ENCODE measurements at regions not wholly inside any gene's neighbourhood (a gene's known extent, or its start where the extent isn't known, plus 50 kb on each side); places are given as distances from the start of the nearest gene placed in this dataset.

DNA sequence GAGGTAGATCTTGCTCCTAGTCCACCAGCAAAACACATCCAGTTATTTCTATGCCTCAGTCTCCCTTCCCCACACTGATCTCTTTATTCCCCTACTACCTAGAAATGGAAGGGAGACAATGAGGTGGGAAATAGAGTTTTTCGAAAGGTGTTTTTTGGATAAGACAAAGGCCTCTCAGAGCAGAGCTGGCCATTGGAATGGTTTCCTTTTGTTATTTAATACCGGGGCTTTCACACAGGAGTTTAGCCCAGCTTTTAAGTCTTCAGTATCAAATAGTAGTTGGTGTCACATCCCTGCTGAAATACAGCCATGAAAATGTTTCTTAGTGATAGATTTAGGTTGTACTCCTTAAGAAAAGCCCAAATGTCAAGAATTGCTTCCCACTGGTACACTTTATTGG, 65.4 kb upstream of the B3GAT1 start:
- H3K4me3 Mint-ChIP-seq = no peak overlapping the region
- no peaks in the 10 kb centered on the region for H3K9me3 Mint-ChIP-seq
- no peak for DNase-seq (ENCODE audit: low spot score)
- no peaks in the 10 kb centered on the region for H3K36me3 Mint-ChIP-seq (ENCODE audit: low read depth)
- H3K4me1 Mint-ChIP-seq (ENCODE audit: low read depth) = no peaks in the 10 kb centered on the region
- no peak overlapping the region for H3K27ac Mint-ChIP-seq
- H3K27me3 Mint-ChIP-seq (ENCODE audit: low read depth) = peaks cover 4% of the 10 kb centered on the region

DNA sequence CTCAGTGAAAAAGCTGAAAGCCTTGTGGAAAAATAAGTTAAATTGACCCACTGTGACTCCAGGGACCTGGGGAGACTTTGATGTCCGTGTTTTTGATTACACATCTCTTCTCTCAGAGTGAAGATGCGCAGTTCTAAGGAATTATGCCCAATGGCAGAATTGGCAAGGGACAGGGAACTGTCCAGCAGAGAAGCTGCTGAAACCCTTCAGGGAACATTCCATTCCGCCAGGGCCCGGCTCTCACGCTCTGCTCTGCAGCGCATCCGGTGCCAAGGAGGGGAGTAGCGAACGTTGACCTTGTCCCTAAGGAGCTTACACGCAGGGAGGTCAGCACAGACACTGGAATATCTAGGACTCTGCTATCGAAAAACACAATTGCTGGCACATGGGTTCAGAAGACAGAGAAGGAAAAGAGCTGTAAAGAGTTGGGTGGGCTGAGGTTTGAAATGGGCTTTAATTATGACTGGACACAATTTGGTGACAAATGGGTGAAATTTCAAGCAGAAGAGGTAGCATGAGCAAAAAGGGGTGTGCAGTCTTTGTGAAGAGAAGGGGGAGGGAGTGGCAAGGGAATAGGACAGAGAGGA, 64.5 kb upstream of the B3GAT1 start:
- H3K27ac Mint-ChIP-seq = no peak overlapping the region
- H3K36me3 Mint-ChIP-seq (ENCODE audit: low read depth) = no peaks in the 10 kb centered on the region
- H3K4me1 Mint-ChIP-seq (ENCODE audit: low read depth) = no peaks in the 10 kb centered on the region
- no peak for DNase-seq (ENCODE audit: low spot score)
- H3K27me3 Mint-ChIP-seq (ENCODE audit: low read depth) = peaks cover 5% of the 10 kb centered on the region
- no peak overlapping the region for H3K4me3 Mint-ChIP-seq
- no peaks in the 10 kb centered on the region for H3K9me3 Mint-ChIP-seq

DNA sequence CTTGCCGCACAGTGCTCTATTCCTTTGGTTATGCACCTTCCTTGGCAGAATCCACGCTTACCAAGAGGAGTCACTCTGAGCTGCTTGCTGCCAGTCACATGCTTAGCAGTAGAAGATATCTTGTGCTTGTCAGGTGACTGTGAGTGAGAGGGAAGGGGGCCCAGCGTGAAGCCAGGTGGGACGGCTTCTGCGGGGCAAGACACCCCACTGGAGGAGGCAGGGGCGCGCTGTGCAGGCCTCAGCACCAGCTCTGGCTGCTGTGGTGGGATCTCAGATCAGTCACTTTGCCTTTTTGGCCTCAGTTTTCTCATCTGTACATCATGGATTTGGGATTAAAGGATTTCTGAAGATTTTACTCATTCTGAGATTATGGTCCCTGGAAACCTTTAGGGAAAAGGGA, 63.9 kb upstream of the B3GAT1 start:
- Mint-ChIP-seq H3K36me3 (ENCODE audit: low read depth) (no peaks in the 10 kb centered on the region), H3K4me1 (ENCODE audit: low read depth) (no peaks in the 10 kb centered on the region), H3K27me3 (ENCODE audit: low read depth) (peaks cover 11% of the 10 kb centered on the region), H3K4me3 (no peak overlapping the region), H3K27ac (no peak overlapping the region), H3K9me3 (no peaks in the 10 kb centered on the region)
- no peak for DNase-seq (ENCODE audit: low spot score)

DNA sequence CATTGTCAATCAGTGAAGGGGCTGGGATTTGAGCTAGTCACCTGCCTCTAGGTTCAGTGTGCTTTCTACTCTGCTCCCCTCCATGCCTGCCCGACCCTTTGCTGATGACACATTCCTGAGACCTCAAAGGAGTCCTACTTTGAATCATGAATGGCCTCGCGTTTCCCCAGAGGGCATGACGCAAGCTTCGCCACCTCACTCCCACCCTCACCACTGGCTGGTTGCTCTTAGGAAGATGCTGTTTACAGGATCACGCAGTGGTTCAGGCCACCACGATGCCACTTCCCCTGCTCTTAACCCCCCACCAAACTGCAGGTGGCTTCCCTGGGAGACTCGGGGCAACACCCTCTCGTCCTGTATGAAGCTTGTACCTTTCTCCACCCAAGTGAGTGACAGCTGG, 62.9 kb upstream of the B3GAT1 start:
- no peaks in the 10 kb centered on the region for H3K4me1 Mint-ChIP-seq (ENCODE audit: low read depth)
- DNase-seq (ENCODE audit: low spot score) = no peak
- H3K4me3 Mint-ChIP-seq = no peak overlapping the region
- H3K27ac Mint-ChIP-seq = no peak overlapping the region
- H3K36me3 Mint-ChIP-seq (ENCODE audit: low read depth) = no peaks in the 10 kb centered on the region
- no peaks in the 10 kb centered on the region for H3K9me3 Mint-ChIP-seq
- peaks cover 14% of the 10 kb centered on the region for H3K27me3 Mint-ChIP-seq (ENCODE audit: low read depth)

DNA sequence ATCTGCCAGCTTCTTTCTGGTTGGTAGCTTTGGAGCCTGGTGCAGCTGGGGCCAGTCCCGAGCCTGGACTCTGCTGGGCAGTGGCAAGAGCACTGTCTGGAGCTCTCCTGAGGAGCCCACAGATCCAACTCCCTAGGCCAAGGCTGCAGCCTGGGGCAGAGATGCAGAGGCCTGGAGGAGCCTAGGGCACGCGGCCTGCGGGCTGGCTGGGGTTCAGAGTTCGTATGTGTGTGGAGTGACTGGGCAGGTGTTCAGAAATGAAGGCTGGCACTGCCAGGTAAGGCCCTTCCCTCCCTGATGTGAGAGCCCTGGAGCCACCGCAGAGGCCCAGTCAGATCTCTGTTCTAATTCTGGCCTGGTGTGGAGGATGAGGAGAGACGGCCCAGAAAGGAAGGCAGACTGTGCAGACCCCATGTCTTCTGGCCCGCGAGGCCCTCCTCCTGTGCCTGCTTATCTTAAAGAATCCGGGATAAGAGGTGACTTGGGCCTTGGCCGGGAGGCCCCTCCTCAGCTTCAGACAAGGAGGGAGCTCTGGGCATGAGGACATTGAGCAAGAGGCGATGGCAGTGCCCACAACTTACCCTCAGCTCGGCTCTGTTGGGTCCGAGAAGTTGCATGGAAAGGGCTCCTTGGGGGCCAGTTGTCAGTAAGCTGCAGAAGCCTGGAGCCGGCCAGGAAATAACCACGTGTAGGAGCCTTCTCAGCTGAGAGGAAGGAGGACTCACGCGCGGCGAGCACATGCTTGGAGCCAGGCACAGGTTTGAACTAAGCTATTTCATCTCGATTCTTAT, 62.2 kb upstream of the B3GAT1 start:
- Mint-ChIP-seq H3K27me3 (ENCODE audit: low read depth) (peaks cover 14% of the 10 kb centered on the region), H3K9me3 (no peaks in the 10 kb centered on the region), H3K4me1 (ENCODE audit: low read depth) (no peaks in the 10 kb centered on the region), H3K36me3 (ENCODE audit: low read depth) (no peaks in the 10 kb centered on the region), H3K4me3 (no peak overlapping the region), H3K27ac (no peak overlapping the region)
- no peak for DNase-seq (ENCODE audit: low spot score)

DNA sequence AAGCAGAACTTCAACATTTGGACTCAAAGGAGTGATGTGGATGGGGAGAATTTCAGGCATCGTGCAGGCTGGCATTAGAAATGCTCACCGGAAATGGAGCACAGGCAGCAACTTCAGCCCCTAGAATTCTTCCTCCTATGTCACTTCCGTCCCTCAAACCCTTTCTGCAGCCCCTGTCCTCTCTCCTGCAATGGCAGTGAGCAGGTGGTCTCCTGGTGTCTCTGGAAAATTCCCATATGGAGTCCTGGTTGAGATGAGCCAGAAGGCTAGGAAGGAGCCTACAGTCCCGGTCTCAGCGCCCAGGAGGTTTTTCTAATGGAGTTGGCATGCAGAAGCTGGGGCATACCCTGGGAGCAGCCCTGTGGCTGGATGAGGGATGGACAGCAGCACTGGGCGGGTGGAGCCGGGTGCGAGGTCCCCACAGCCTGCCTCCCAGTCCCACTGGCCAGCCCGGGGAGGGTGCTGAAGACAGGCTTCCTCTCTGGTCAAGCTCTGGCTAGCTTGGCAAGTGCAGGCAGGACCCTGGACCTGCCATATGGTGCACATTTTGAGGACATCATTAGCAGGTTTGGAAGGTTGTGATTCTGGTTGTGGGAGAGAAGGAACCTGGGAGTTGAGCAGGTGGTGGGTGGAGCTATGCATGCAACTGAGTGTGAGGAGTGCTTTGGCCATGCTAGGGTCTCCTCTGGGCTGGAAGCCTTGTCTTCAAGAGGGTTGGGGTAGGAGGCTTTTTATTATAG, 59.8 kb upstream of the B3GAT1 start:
- H3K9me3 Mint-ChIP-seq = no peaks in the 10 kb centered on the region
- H3K36me3 Mint-ChIP-seq (ENCODE audit: low read depth) = no peaks in the 10 kb centered on the region
- H3K27me3 Mint-ChIP-seq (ENCODE audit: low read depth) = peaks cover 18% of the 10 kb centered on the region
- no peak for DNase-seq (ENCODE audit: low spot score)
- H3K4me3 Mint-ChIP-seq = no peak overlapping the region
- no peaks in the 10 kb centered on the region for H3K4me1 Mint-ChIP-seq (ENCODE audit: low read depth)
- H3K27ac Mint-ChIP-seq = no peak overlapping the region

DNA sequence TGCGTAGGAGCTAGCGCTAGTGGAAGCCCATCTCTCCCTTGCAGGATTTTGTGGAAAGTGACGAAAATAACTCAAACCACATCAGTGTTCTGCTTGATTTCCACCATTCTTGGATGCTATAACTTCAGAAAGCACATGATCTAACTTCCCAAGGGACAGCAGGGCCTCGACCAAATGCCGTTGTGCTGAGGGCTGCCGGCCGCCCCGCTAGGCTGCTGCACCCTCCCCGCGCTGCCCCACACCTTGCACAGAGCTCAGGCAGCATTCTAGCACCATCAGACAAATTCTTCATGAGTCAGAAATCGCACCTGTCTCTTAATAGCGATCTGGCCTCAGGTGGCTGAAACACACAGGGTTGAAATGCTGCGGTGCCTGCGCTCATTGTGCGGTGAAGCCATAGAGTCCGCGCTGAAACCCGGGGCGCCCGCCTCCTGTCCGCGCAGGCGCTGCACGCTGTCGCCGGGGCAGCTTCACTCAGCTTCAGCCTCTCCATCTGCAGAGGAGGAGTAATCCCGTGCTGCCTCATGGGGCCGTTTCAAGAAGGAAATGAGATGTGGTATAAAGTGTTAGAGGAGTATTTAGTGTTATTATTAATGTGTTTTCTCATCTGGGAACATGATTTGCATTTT, 59.2 kb upstream of the B3GAT1 start:
- no peak for DNase-seq (ENCODE audit: low spot score)
- H3K36me3 Mint-ChIP-seq (ENCODE audit: low read depth) = no peaks in the 10 kb centered on the region
- no peaks in the 10 kb centered on the region for H3K9me3 Mint-ChIP-seq
- H3K27ac Mint-ChIP-seq = no peak overlapping the region
- no peak overlapping the region for H3K4me3 Mint-ChIP-seq
- H3K27me3 Mint-ChIP-seq (ENCODE audit: low read depth) = peaks cover 14% of the 10 kb centered on the region
- H3K4me1 Mint-ChIP-seq (ENCODE audit: low read depth) = no peaks in the 10 kb centered on the region

DNA sequence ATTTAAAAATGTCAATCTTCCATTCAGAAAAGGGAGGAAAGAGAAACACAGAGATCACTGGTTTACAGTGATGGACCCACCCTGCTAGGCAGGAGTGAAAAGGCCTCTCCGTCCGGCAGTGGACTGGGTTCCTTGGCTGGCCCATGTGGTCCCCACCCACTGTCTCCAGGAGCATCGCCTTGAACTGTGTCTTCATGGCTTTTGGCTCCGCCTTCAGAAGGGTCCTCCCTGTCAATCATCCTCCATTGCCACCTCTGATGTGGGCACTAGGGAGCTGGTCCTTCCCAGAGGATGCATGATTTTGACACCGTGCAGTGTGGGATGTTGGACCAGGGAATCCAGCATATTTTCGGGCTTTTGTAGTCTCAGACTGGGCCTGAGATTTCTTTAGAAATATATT, 58.2 kb upstream of the B3GAT1 start:
- Mint-ChIP-seq H3K4me3 (no peak overlapping the region), H3K27me3 (ENCODE audit: low read depth) (peaks cover 15% of the 10 kb centered on the region), H3K4me1 (ENCODE audit: low read depth) (no peaks in the 10 kb centered on the region), H3K27ac (no peak overlapping the region), H3K36me3 (ENCODE audit: low read depth) (no peaks in the 10 kb centered on the region), H3K9me3 (no peaks in the 10 kb centered on the region)
- DNase-seq (ENCODE audit: low spot score) = no peak

DNA sequence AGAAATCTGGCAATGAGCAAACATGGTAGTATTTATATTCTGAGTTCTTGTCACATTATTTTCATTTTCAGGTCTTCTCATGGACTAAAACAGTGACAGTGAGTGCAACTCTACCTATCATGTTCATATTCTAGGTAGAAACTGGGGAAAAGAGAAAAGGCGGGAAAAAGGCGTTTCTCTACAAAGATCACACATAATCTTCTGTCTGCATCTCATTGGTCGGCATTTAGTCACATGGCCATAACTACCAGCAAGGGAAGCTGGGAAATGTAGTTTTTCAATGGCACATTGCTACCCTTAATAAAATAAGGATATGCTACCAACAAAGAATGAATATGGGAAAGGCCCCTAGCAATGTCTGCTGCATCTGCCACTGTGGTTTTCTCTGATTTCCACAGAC, 57.6 kb upstream of the B3GAT1 start:
- Mint-ChIP-seq H3K36me3 (ENCODE audit: low read depth) (no peaks in the 10 kb centered on the region), H3K4me1 (ENCODE audit: low read depth) (no peaks in the 10 kb centered on the region), H3K27me3 (ENCODE audit: low read depth) (peaks cover 20% of the 10 kb centered on the region), H3K27ac (no peak overlapping the region), H3K4me3 (no peak overlapping the region), H3K9me3 (no peaks in the 10 kb centered on the region)
- DNase-seq (ENCODE audit: low spot score) = no peak

DNA sequence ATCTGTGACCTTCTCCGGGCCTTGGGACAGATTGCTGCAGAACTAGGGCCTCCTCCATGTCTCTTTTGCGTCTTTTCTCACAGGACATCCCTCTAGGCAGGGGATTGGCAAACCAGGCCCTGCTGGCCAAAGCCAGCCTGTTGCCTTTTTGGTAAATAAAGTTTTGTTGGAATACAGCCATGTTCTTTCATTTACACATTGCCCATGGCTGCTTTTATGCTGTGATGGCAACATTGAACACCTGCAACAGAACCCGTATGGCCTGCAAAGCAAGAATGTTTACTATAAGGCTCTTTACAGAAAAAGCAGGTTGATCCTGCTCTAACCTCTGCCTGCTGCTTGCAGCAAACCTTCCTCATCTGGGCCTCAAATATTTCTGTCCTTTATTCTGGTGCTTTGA, 56.8 kb upstream of the B3GAT1 start:
- H3K9me3 Mint-ChIP-seq = no peaks in the 10 kb centered on the region
- H3K36me3 Mint-ChIP-seq (ENCODE audit: low read depth) = no peaks in the 10 kb centered on the region
- H3K4me1 Mint-ChIP-seq (ENCODE audit: low read depth) = no peaks in the 10 kb centered on the region
- peaks cover 21% of the 10 kb centered on the region for H3K27me3 Mint-ChIP-seq (ENCODE audit: low read depth)
- H3K4me3 Mint-ChIP-seq = no peak overlapping the region
- no peak for DNase-seq (ENCODE audit: low spot score)
- H3K27ac Mint-ChIP-seq = no peak overlapping the region

DNA sequence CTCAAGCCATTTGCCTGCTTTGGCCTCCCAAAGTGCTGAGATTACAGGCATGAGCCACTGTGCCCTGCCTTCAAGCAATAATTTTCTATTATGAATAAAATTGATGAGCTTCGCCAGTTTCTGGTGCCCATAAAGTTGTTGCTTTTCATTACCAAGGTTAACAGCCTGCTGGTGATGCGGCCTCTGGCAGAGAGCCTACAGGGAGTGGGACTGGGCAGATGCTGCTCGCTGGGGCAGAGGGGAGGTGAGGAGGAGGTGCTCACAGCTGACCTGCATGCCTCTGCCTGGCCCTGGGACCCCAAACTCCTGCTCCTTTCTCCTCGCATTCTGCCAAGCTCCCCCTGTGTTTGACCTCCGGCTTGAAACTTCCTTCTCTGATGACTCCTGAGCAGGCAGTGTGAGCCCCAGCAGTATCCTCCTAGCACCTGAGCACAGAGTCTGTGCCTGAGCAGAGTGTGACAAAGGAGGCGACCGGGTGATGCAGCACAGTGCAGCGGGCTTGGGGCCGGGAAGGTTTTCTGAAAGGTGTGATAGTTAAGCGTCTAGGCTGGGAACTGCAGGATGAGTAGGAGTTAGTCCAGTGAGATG, 56.1 kb upstream of the B3GAT1 start:
- no peaks in the 10 kb centered on the region for H3K36me3 Mint-ChIP-seq (ENCODE audit: low read depth)
- no peaks in the 10 kb centered on the region for H3K4me1 Mint-ChIP-seq (ENCODE audit: low read depth)
- H3K4me3 Mint-ChIP-seq = no peak overlapping the region
- H3K9me3 Mint-ChIP-seq = no peaks in the 10 kb centered on the region
- DNase-seq (ENCODE audit: low spot score) = no peak
- H3K27ac Mint-ChIP-seq = no peak overlapping the region
- H3K27me3 Mint-ChIP-seq (ENCODE audit: low read depth) = peaks cover 22% of the 10 kb centered on the region

DNA sequence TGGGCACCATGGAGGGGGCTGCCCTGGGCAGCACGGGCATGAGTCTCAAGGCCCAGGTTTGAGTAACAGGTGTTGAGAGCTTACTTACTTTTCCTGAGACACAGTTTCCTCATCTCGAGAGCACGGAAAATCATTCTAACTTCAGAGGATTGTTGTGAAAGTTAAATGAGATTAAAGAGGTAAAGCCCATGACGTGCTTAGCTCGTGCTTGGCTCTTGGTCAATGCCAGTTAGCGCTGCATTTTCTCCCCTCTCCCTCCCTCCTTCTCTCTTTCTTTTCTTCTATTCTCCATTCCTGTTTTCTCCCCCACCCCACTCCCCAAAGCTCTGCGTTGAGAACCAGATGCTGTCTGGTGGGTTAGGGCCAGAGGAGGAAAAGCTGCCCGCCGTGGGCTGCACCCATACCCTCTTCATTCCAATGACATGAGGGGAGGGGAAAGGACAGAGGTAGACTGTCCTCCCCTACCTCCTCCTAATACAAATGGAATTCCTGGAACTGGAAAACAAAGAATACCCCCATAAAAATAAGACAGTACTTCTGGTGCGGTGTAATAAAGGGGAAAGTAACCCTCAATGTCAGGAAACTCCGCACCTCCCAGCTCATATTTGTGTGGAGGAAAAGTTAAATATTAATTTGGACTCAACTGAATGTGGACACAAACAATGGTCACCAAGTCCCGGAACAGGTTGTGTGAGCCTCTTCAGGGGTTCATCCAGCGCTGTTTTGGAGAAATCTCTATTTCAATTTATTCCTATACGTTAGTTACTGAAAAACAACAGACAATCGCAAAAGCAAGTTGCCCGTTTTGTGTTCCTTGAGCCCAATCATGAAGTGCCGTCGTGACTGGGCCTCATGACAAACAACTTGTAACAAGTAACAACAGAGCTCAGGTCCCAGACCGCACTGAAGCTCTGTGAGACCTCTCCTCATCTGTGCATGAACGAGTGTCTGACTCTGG, 54.8 kb upstream of the B3GAT1 start:
- Mint-ChIP-seq H3K9me3 (no peaks in the 10 kb centered on the region), H3K4me3 (no peak overlapping the region), H3K27me3 (ENCODE audit: low read depth) (peaks cover 25% of the 10 kb centered on the region), H3K4me1 (ENCODE audit: low read depth) (no peaks in the 10 kb centered on the region), H3K27ac (no peak overlapping the region), H3K36me3 (ENCODE audit: low read depth) (no peaks in the 10 kb centered on the region)
- no peak for DNase-seq (ENCODE audit: low spot score)

DNA sequence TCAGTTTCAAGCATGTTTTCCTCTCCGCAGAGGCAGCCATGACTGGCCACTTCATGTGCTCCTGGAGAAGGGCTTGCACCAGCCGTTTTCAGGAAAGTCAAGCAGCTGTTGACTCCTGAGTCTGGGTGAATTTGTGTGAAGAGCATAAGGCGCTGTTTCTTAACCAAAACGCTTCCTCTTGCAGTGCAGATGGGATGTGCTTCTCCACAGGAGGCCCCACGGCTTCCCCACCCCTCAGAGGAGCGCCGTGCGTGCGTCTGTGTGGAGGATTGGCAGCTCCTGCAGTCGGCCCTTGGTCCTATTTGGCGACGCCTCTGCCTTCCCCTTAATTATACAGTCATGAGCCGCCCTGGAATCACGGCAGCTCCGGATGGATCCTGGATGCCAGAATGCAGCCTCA, 54.1 kb upstream of the B3GAT1 start:
- no peak for DNase-seq (ENCODE audit: low spot score)
- no peaks in the 10 kb centered on the region for H3K36me3 Mint-ChIP-seq (ENCODE audit: low read depth)
- H3K4me1 Mint-ChIP-seq (ENCODE audit: low read depth) = no peaks in the 10 kb centered on the region
- H3K4me3 Mint-ChIP-seq = no peak overlapping the region
- H3K27me3 Mint-ChIP-seq (ENCODE audit: low read depth) = peaks cover 20% of the 10 kb centered on the region
- H3K9me3 Mint-ChIP-seq = no peaks in the 10 kb centered on the region
- no peak overlapping the region for H3K27ac Mint-ChIP-seq
